ENCODE measurements at regions not wholly inside any gene's neighbourhood (a gene's known extent, or its start where the extent isn't known, plus 50 kb on each side); places are given as distances from the start of the nearest gene placed in this dataset.

GRCh38 chr10:57249615-57250281, 888.7 kb upstream of the ZWINT start:
- Mint-ChIP-seq H3K27ac (no peak overlapping the region), H3K36me3 (ENCODE audit: low read depth) (no peaks in the 10 kb centered on the region), H3K4me1 (no peaks in the 10 kb centered on the region), H3K9me3 (no peaks in the 10 kb centered on the region), H3K4me3 (no peak overlapping the region), H3K27me3 (no peaks in the 10 kb centered on the region)
- intact Hi-C loops (cut with micrococcal nuclease), result no loop called here
- no peak for TF ChIP-seq CTCF (IDR thresholded peaks at IDR 0.05)
- DNase-seq (no peak), ATAC-seq (ENCODE audit: low read depth) (no peak)
- ChIA-PET POLR2A (no interaction called here), CTCF (no interaction called here)

- Mint-ChIP-seq H3K4me3 (no peak overlapping the region), H3K36me3 (ENCODE audit: low read depth) (no peaks in the 10 kb centered on the region), H3K4me1 (no peaks in the 10 kb centered on the region), H3K27ac (no peak overlapping the region), H3K9me3 (no peaks in the 10 kb centered on the region), H3K27me3 (no peaks in the 10 kb centered on the region)
- no peak for DNase-seq
- intact Hi-C loops (cut with micrococcal nuclease), result no loop called here
- ChIA-PET CTCF (no interaction called here), POLR2A (no interaction called here)
- TF ChIP-seq CTCF (IDR thresholded peaks at IDR 0.05), result no peak
- ATAC-seq (ENCODE audit: low read depth), result no peak
Observed at GRCh38 chr10:57247271-57247670, 886.2 kb upstream of the ZWINT start.

DNA sequence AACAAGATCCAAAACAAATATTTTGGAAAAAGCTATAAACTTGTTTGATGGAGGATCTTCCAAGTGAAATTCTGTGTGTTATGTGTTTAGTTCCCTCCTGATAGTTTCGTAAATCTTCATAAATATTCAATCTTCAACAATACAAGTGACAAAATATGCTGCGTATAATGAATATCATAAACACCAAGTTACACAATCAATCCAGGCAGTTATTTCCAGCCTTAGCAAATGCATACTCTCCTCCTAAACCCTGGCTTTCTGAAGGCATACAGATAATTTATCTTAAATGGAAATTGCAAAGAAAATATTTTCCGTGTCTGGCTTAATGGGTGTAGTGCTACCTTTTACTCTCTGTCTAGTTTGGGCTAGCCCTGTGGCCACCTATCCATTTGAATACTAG, 864.9 kb upstream of the ZWINT start:
- ATAC-seq (ENCODE audit: low read depth) (no peak), DNase-seq (no peak)
- TF ChIP-seq CTCF (IDR thresholded peaks at IDR 0.05), result no peak
- Mint-ChIP-seq H3K27me3 (no peaks in the 10 kb centered on the region), H3K4me1 (no peaks in the 10 kb centered on the region), H3K36me3 (ENCODE audit: low read depth) (no peaks in the 10 kb centered on the region), H3K9me3 (peaks cover 17% of the 10 kb centered on the region), H3K27ac (no peak overlapping the region), H3K4me3 (no peak overlapping the region)
- CTCF ChIA-PET, result no interaction called here
- POLR2A ChIA-PET, result no interaction called here
- intact Hi-C loops (cut with micrococcal nuclease), result no loop called here

GRCh38 chr10:57224811-57225210, 863.8 kb upstream of the ZWINT start:
- H3K27ac Mint-ChIP-seq, result no peak overlapping the region
- H3K4me3 Mint-ChIP-seq, result no peak overlapping the region
- ChIA-PET CTCF (no interaction called here), POLR2A (no interaction called here)
- ATAC-seq (ENCODE audit: low read depth), result no peak
- H3K9me3 Mint-ChIP-seq, result peaks cover 8% of the 10 kb centered on the region
- no peak for DNase-seq
- TF ChIP-seq CTCF (IDR thresholded peaks at IDR 0.05), result no peak
- H3K27me3 Mint-ChIP-seq, result no peaks in the 10 kb centered on the region
- intact Hi-C loops (cut with micrococcal nuclease), result no loop called here
- no peaks in the 10 kb centered on the region for H3K36me3 Mint-ChIP-seq (ENCODE audit: low read depth)
- no peaks in the 10 kb centered on the region for H3K4me1 Mint-ChIP-seq

DNA sequence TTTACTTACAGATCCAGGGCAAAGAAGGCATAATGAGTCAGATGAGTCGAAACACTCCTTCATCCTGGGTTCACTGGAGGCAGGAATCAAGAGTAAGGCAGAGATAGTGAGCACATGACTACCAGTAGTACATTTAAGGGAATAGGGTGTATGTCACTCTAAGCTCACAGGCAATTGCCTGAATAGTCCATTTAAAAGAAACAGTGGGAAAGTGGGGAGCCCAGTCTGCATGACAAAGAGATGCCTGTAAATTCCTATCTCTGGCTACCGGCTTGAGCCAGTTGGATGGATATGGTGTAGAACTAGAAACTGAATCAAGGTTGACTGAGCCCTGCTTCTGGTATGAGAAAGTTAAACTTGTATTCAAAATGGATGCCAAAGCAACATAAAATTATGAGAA, 861.5 kb upstream of the ZWINT start:
- Mint-ChIP-seq H3K27ac (no peak overlapping the region), H3K9me3 (peaks cover 2% of the 10 kb centered on the region), H3K27me3 (no peaks in the 10 kb centered on the region), H3K4me1 (no peaks in the 10 kb centered on the region), H3K4me3 (no peak overlapping the region), H3K36me3 (ENCODE audit: low read depth) (no peaks in the 10 kb centered on the region)
- intact Hi-C loops (cut with micrococcal nuclease), result no loop called here
- ATAC-seq (ENCODE audit: low read depth) (no peak), DNase-seq (no peak)
- ChIA-PET POLR2A (no interaction called here), CTCF (no interaction called here)
- no peak for TF ChIP-seq CTCF (IDR thresholded peaks at IDR 0.05)

Data from activated B cell treated with CpG ODN at 0.5 μM for 24 hours (primary cell).